UCSD-AML1 (cell line): ENCODE measurements at regions not wholly inside any gene's neighbourhood (a gene's known extent, or its start where the extent isn't known, plus 50 kb on each side); places are given as distances from the start of the nearest gene placed in this dataset.

Experiments used
- DNase-seq: peaks from one replicate; lab custom pipeline; 2025; ENCODE audit not compliant: unreplicated experiment; lab: John Stamatoyannopoulos, UW

GRCh38 chr21:38147391-38147790 is 109.4 kb upstream of the KCNJ15 start:
- no peak for DNase-seq

- DNase-seq: no peak
Observed at GRCh38 chr21:38148046-38148445, 108.7 kb upstream of the KCNJ15 start.

GRCh38 chr21:38151021-38151645 is 105.7 kb upstream of the KCNJ15 start:
- DNase-seq: no peak

GRCh38 chr21:38156200-38156599 is 100.6 kb upstream of the KCNJ15 start:
- no peak for DNase-seq

- peak; percentile 33 for DNase-seq
Observed at GRCh38 chr21:38159355-38159754, 97.4 kb upstream of the KCNJ15 start.

GRCh38 chr21:38165466-38166172 is 91.2 kb upstream of the KCNJ15 start:
- no peak for DNase-seq

- no peak for DNase-seq
Observed at GRCh38 chr21:38166173-38166535, 90.6 kb upstream of the KCNJ15 start.

- no peak for DNase-seq
Observed at GRCh38 chr21:38167345-38167744, 89.4 kb upstream of the KCNJ15 start.

GRCh38 chr21:38170283-38170682 is 86.5 kb upstream of the KCNJ15 start:
- no peak for DNase-seq

- no peak for DNase-seq
Observed at GRCh38 chr21:38170704-38171682, 85.8 kb upstream of the KCNJ15 start.

GRCh38 chr21:38171723-38172344 is 85.0 kb upstream of the KCNJ15 start:
- DNase-seq: no peak

GRCh38 chr21:38173276-38174035 is 83.3 kb upstream of the KCNJ15 start:
- DNase-seq: no peak

GRCh38 chr21:38175306-38175705 is 81.5 kb upstream of the KCNJ15 start:
- DNase-seq: no peak

GRCh38 chr21:38177919-38178652 is 78.7 kb upstream of the KCNJ15 start:
- no peak for DNase-seq

- DNase-seq: no peak
Observed at GRCh38 chr21:38178653-38179470, 77.9 kb upstream of the KCNJ15 start.

GRCh38 chr21:38179511-38179910 is 77.3 kb upstream of the KCNJ15 start:
- no peak for DNase-seq

GRCh38 chr21:38181096-38181495 is 75.7 kb upstream of the KCNJ15 start:
- DNase-seq: no peak

GRCh38 chr21:38182370-38182985 is 74.3 kb upstream of the KCNJ15 start:
- no peak for DNase-seq

GRCh38 chr21:38183961-38184360 is 72.8 kb upstream of the KCNJ15 start:
- DNase-seq: no peak
